ENCODE measurements at regions not wholly inside any gene's neighbourhood (a gene's known extent, or its start where the extent isn't known, plus 50 kb on each side); places are given as distances from the start of the nearest gene placed in this dataset.
"Not testable (repeated sequence)": the region's sequence is repeated elsewhere in the genome, so short reads cannot be mapped to it uniquely, and the experiment has no call there.

DNA sequence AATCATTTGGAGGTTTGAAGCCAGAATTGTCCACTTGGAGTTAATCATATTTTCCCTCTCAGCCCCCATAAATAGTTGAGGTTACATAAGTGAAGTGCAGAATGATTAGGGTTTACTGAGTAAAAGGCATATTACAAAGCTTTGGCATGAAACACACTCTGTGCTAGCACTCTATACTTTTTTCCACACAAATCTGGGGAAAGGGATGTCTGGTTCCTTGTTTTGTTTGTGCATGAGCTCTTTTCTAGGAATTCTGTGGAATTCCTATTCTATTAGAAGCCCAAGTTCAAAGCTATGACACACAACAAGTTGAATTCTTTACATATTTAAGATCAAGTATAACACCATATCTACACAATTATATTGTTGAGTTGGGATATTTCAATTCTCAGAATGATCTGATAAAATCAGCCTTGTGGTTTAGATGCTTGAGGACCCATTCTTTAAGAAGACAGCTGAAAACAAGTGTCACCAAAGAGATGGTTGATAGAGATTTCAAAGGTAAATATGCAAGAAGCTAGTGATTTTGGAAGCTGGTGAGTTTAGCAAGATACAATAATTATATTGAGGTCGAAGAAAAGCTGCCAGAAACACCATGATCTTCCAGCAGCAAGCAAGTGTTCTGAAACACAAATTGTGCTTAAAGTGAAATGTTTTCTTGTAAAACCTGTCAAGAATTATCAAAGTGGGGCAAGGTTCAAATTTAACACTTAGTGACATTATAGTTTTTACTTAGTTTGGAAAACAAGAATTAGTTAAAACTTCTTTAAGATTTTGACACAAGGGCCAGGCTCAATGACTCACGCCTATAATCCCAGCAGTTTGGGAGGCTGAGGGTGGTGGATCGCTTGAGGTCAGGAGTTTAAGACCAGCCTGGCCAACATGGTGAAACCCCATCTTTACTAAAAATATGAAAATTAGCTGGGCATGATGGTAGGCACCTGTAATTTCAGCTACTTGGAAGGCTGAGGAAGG lies 122.6 kb downstream of the INHBA start:
- DNase-seq (ENCODE audit: insufficient read length, low spot score), result no peak
- FAIRE-seq, result no peak

DNA sequence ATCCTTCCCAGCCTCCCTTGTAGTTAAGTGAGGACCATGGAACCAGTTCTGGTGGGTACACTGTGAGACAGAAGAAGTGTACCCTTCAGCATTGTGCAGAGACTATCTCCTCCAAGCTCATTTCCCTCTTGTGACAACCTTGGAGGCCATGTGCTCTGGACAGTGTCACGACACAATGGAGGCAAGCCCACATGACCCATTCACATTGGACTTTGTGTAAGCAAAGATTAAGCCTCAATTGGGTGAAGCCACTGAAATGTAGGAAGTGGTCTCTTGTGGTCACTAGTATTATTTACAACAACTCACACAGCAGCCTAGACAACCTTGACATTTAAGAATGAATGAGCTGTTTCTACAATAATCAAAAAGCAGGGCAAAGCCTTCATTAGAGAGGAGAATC lies 124.2 kb downstream of the INHBA start:
- FAIRE-seq (no peak), DNase-seq (ENCODE audit: insufficient read length, low spot score) (no peak)

DNA sequence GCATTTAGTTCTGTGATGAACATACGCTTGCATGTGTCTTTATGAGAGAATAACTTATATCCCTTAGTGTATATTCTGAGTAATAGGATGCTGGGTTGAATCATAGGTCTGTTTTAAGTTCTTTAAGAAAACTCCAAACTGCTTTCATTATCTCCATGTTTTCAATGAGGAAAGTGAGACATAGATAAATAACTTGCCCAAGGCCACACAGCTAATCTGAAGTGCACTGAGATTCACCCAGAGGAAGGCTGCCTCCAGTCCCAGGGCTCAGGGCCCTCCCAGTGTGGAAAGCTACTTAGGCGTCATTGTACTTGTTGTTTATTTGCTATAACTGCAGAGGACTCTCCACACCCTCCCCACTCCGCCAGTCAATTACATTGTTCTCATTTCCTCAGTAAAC lies 126.7 kb downstream of the INHBA start:
- DNase-seq (ENCODE audit: insufficient read length, low spot score) (no peak), FAIRE-seq (no peak)

DNA sequence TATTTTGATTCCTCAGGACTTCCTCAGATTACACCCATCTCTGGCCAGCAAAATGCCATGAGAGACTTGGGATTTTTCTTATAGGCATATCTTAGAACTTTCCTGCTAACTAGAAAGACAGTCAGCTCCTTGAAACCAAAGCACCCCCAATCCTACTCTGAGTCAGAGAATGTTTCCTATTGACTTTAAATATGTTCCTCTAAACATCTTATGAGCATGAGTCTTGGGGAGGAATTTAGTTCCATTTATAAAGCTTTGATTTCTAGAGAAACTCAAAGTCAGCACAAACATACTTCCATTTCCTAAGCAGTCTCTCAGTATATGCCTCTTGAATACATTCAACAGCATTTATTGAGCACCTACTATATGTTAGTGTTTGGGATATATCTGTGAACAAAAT lies 128.5 kb downstream of the INHBA start:
- no peak for DNase-seq (ENCODE audit: insufficient read length, low spot score)
- no peak for FAIRE-seq

- DNase-seq (ENCODE audit: insufficient read length, low spot score) (no peak), FAIRE-seq (no peak)
Observed at GRCh38 chr7:41573862-41574261, 129.0 kb downstream of the INHBA start.

DNA sequence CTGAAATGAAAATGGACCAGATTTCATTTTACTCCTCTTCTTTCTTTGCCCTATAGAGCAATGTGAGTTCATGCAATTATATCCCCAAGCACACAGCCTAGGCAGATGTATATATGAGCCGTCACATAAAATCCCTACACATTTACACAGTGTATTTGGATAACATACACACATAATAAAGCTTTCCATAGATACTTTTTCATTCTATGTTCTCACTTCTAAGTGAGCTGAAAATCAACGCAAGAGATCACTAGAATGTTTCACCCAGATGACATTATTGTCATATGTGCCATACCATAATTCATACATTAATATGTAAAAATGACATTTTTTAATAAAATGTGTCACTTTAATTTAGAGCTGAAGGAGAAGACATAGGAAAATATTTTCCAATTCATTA lies 129.4 kb downstream of the INHBA start:
- FAIRE-seq (no peak), DNase-seq (ENCODE audit: insufficient read length, low spot score) (no peak)

DNA sequence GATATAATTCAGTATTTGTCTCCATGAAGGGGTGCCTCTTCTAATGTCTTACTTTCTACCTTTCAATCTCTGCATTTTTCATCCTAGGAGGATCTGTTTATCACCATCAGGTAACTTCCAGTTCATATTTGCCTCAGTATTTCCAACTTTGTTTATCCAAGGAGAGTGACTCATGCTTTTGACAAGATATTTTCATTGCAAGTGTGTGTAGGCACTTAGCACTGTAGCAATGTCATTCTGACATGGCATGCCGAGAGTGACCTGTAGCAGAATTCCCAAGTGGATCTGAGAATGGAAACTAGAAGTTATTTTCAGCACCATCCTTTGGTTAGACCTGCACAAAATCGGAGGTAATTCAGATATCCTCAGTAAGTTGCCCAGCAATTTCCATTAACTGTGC lies 129.9 kb downstream of the INHBA start:
- FAIRE-seq, result no peak

GRCh38 chr7:41571573-41571972 lies 131.3 kb downstream of the INHBA start:
- no peak for DNase-seq (ENCODE audit: insufficient read length, low spot score)
- no peak for FAIRE-seq

More for the DNA sequence above, 129.9 kb downstream of the INHBA start:
- DNase-seq (ENCODE audit: insufficient read length, low spot score), result no peak

- DNase-seq (ENCODE audit: insufficient read length, low spot score) (no peak), FAIRE-seq (no peak)
Observed at GRCh38 chr7:41570766-41571165, 132.1 kb downstream of the INHBA start.

DNA sequence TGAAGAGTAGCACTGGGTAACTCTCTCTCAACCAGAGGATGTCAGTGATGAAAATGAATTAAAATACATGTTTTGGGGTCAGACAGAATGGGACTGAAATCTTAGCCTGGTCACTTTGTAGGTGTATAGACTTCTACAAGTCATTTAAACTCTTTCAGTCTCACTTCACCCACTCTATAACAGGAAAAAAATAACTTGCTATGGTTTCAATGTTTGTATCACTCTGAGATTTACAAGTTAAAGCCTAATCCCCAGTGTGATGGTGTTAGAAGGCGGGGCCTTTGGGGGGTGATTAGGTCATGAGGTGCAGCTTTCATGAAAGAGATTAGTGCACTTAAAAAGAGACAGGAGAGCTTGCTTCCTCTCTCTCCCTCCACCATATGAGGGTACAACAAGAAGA lies 134.8 kb downstream of the INHBA start:
- DNase-seq (ENCODE audit: insufficient read length, low spot score) (no peak), FAIRE-seq (no peak)

DNA sequence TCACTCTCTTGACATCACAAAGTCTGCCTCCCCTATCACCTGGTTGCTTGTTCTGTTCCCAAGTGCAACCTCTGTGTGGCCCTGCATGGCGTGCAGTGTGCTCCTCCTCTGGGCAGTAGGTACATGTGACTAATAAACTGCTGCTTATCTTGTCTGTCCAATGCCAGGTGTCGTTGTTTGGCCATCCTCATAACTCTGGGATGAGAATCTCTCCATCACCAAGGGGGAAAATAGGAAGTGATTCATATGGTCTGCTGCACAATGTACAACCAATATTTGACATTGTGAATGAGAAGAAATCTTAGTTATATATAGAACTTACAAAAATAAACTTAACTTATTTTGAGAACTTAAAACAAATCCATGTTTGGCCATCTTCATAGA lies 135.2 kb downstream of the INHBA start:
- no peak for DNase-seq (ENCODE audit: insufficient read length, low spot score)
- no peak for FAIRE-seq

- FAIRE-seq (no peak), DNase-seq (ENCODE audit: insufficient read length, low spot score) (no peak)
Observed at GRCh38 chr7:41567031-41567730, 135.7 kb downstream of the INHBA start.

DNA sequence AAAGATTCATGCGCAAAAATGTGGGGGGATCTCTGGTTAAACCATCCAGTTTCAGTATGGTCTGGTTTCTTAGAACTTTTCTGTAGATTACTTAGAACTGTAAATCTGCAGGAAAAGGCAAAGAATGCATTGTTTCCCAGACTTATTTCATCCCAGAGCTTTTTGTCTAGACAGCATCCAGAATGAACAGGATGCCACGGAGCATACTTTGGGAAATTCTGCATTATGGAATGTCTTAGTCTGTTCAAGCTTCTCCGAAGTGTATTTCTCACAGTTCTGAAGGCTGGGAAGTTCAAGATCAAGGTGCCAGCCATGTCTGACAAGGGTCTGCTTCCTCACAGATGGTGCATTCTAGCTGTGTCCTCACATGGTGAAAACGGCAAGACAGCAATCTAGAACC lies 136.3 kb downstream of the INHBA start:
- no peak for DNase-seq (ENCODE audit: insufficient read length, low spot score)

GRCh38 chr7:41565655-41566054 lies 137.2 kb downstream of the INHBA start:
- DNase-seq (ENCODE audit: insufficient read length, low spot score) (no peak), FAIRE-seq (no peak)

More for the DNA sequence above, 136.3 kb downstream of the INHBA start:
- FAIRE-seq, result no peak

DNA sequence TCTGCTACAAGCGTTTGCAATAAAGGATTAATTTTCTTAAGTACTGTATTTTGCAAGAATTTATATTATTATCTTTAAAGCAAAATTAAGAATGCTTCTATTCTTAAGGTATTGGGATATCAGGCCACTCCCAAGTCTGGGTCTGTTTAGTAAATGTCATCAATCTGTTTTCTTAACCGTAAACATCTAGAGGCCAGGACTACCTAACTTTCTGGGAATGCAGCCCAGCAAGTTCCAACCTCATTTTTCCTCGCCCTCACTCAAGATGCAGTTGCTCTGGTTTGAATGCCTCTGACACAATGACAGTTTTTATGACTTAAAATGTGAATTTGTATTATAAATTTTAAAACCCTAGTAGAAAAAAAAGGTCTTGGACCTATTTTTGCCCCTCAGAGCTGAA lies 143.5 kb downstream of the INHBA start:
- no peak for FAIRE-seq
- no peak for DNase-seq (ENCODE audit: insufficient read length, low spot score)

GRCh38 chr7:41554481-41554880 lies 148.4 kb downstream of the INHBA start:
- no peak for DNase-seq (ENCODE audit: insufficient read length, low spot score)
- FAIRE-seq, result no peak

DNA sequence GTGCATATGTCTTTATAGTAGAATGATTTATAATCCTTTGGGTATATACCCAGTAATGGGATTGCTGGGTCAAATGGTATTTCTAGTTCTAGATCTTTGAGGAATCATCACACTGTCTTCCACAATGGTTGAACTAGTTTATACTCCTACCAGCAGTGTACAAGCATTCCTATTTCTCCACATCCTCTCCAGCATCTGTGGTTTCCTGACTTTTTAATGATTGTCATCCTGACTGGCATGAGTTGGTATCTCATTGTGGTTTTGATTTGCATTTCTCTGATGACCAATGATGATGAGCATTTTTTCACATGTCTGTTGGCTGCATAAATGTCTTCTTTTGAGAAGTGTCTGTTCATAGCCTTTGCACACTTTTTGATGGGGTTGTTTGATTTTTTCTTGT lies 152.8 kb downstream of the INHBA start:
- not testable (repeated sequence) for DNase-seq (ENCODE audit: insufficient read length, low spot score); FAIRE-seq

GRCh38 chr7:41544241-41544640 lies 158.6 kb downstream of the INHBA start:
- DNase-seq (ENCODE audit: insufficient read length, low spot score) (no peak), FAIRE-seq (no peak)

- DNase-seq (ENCODE audit: insufficient read length, low spot score) (no peak), FAIRE-seq (no peak)
Observed at GRCh38 chr7:41540601-41541000, 162.3 kb downstream of the INHBA start.

DNA sequence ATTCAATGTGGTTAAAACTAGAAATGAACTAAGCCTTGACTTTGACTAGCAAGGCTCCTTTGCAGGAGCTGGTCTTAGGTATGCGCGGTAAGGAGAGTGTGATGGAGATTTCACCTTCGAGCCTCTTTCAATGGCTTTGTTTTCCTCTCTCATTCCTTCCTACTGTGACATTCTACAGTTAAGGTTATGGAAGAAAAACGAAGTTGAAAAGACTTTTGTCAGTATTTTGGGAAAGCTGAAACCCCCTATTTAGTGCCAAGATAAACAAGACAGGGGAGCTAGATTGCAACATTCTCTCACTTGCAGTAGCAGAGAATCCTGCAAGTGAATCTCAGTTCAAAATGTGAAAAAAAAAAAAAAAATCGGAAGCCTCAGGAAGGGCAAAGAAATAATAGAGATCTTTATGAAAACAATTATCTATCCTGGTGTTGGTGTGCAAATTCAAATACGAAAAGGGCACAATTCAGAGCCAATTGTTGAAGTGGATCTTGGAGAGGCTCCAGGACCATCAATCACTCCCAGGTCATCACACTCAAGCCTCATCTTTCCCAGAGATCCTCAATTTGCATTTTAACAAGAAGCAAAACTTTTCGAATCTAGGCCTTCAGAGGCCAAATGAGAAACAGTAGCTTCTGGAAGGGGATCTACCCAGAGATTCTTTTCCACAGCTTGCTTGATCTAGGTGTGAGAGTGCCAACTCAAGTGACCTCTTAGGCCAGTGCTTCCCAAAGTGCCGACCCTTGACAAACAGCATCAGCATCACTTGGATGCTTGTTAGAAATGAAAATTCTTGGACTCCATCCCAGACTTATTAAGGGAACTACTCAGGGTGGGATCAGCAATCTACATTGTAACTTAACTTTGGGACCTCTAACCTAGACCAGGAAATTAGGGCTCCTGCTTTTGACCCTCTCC lies 163.8 kb downstream of the INHBA start:
- DNase-seq (ENCODE audit: insufficient read length, low spot score), result no peak
- FAIRE-seq, result no peak
